ENCODE measurements at regions not wholly inside any gene's neighbourhood (a gene's known extent, or its start where the extent isn't known, plus 50 kb on each side); places are given as distances from the start of the nearest gene placed in this dataset.
A peak's percentile ranks its signal among the peaks of the same experiment; 100 is the strongest.

- Mint-ChIP-seq H3K4me3 (ENCODE audit: unreplicated experiment) (no peak overlapping the region), H3K36me3 (ENCODE audit: unreplicated experiment) (no peaks in the 10 kb centered on the region), H3K9me3 (ENCODE audit: unreplicated experiment) (no peaks in the 10 kb centered on the region), H3K27ac (ENCODE audit: unreplicated experiment) (no peak overlapping the region), H3K27me3 (ENCODE audit: unreplicated experiment) (peaks cover 8% of the 10 kb centered on the region), H3K4me1 (ENCODE audit: unreplicated experiment) (peaks cover 12% of the 10 kb centered on the region)
- no peak for DNase-seq (ENCODE audit: extremely low spot score, unreplicated experiment)
- TF ChIP-seq, protein P1, sequence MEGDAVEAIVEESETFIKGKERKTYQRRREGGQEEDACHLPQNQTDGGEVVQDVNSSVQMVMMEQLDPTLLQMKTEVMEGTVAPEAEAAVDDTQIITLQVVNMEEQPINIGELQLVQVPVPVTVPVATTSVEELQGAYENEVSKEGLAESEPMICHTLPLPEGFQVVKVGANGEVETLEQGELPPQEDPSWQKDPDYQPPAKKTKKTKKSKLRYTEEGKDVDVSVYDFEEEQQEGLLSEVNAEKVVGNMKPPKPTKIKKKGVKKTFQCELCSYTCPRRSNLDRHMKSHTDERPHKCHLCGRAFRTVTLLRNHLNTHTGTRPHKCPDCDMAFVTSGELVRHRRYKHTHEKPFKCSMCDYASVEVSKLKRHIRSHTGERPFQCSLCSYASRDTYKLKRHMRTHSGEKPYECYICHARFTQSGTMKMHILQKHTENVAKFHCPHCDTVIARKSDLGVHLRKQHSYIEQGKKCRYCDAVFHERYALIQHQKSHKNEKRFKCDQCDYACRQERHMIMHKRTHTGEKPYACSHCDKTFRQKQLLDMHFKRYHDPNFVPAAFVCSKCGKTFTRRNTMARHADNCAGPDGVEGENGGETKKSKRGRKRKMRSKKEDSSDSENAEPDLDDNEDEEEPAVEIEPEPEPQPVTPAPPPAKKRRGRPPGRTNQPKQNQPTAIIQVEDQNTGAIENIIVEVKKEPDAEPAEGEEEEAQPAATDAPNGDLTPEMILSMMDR (IDR thresholded peaks at IDR 0.05), result no peak
Measured at GRCh38 chr17:62868723-62869122, 60.6 kb upstream of the MARCHF10 start.

GRCh38 chr17:62868008-62868407, 59.9 kb upstream of the MARCHF10 start:
- no peaks in the 10 kb centered on the region for H3K9me3 Mint-ChIP-seq (ENCODE audit: unreplicated experiment)
- peaks cover 12% of the 10 kb centered on the region for H3K27me3 Mint-ChIP-seq (ENCODE audit: unreplicated experiment)
- H3K4me1 Mint-ChIP-seq (ENCODE audit: unreplicated experiment), result peaks cover 12% of the 10 kb centered on the region
- TF ChIP-seq, protein P1 (IDR thresholded peaks at IDR 0.05), result no peak
- no peak overlapping the region for H3K4me3 Mint-ChIP-seq (ENCODE audit: unreplicated experiment)
- no peaks in the 10 kb centered on the region for H3K36me3 Mint-ChIP-seq (ENCODE audit: unreplicated experiment)
- no peak overlapping the region for H3K27ac Mint-ChIP-seq (ENCODE audit: unreplicated experiment)
- no peak for DNase-seq (ENCODE audit: extremely low spot score, unreplicated experiment)

- Mint-ChIP-seq H3K27ac (ENCODE audit: unreplicated experiment) (no peak overlapping the region), H3K36me3 (ENCODE audit: unreplicated experiment) (no peaks in the 10 kb centered on the region), H3K27me3 (ENCODE audit: unreplicated experiment) (peaks cover 12% of the 10 kb centered on the region), H3K9me3 (ENCODE audit: unreplicated experiment) (no peaks in the 10 kb centered on the region), H3K4me1 (ENCODE audit: unreplicated experiment) (peaks cover 12% of the 10 kb centered on the region), H3K4me3 (ENCODE audit: unreplicated experiment) (no peak overlapping the region)
- no peak for DNase-seq (ENCODE audit: extremely low spot score, unreplicated experiment)
- TF ChIP-seq, protein P1 (IDR thresholded peaks at IDR 0.05), result no peak
Measured at GRCh38 chr17:62867303-62867702, 59.2 kb upstream of the MARCHF10 start.

DNA sequence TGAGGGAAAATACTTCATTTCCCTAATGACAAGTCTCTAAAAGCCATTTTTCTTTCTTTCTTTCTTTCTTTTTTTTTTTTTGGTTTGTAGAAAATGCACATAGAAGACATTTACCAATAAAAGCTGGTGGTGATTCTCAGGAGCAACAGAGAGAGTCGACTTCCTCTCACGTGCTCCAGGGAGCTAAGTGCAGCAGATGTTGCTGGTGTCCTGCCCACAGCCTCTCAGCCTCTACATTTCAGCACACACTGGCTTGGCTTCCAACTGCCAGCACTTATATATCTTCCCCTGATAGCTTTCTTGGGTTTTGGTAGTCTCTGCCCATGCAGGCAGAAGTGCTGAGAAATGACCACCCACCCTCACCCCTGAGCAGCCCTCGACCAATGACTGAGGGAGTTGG, 58.4 kb upstream of the MARCHF10 start:
- H3K27me3 Mint-ChIP-seq (ENCODE audit: unreplicated experiment), result peaks cover 12% of the 10 kb centered on the region
- TF ChIP-seq, protein P1 (IDR thresholded peaks at IDR 0.05), result no peak
- no peaks in the 10 kb centered on the region for H3K9me3 Mint-ChIP-seq (ENCODE audit: unreplicated experiment)
- H3K36me3 Mint-ChIP-seq (ENCODE audit: unreplicated experiment), result no peaks in the 10 kb centered on the region
- no peak overlapping the region for H3K27ac Mint-ChIP-seq (ENCODE audit: unreplicated experiment)
- H3K4me1 Mint-ChIP-seq (ENCODE audit: unreplicated experiment), result peaks cover 12% of the 10 kb centered on the region
- H3K4me3 Mint-ChIP-seq (ENCODE audit: unreplicated experiment), result no peak overlapping the region
- DNase-seq (ENCODE audit: extremely low spot score, unreplicated experiment), result peak; percentile 46

DNA sequence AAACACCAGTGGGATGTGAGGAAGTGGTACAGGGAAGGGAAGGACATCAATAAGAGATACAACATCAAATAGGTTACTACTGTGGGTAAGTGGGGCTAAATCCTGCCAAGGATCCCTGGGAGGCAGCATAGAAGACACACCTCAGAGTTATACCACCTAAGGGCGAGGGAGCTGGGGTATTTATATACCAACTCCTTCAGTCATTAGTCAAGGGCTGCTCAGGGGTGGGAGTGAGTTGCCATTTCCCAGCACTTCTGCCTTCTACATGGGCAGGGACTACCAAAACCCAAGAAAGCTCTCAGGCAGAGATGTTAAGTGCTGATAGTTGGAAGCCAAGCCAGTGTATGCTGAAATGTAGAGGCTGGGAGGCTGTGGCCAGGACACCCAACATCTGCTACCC, 57.5 kb upstream of the MARCHF10 start:
- H3K27ac Mint-ChIP-seq (ENCODE audit: unreplicated experiment), result no peak overlapping the region
- peaks cover 19% of the 10 kb centered on the region for H3K27me3 Mint-ChIP-seq (ENCODE audit: unreplicated experiment)
- DNase-seq (ENCODE audit: extremely low spot score, unreplicated experiment), result no peak
- TF ChIP-seq, protein P1 (IDR thresholded peaks at IDR 0.05), result no peak
- H3K9me3 Mint-ChIP-seq (ENCODE audit: unreplicated experiment), result no peaks in the 10 kb centered on the region
- H3K4me3 Mint-ChIP-seq (ENCODE audit: unreplicated experiment), result no peak overlapping the region
- peaks cover 10% of the 10 kb centered on the region for H3K4me1 Mint-ChIP-seq (ENCODE audit: unreplicated experiment)
- H3K36me3 Mint-ChIP-seq (ENCODE audit: unreplicated experiment), result no peaks in the 10 kb centered on the region
